ENCODE measurements at regions not wholly inside any gene's neighbourhood (a gene's known extent, or its start where the extent isn't known, plus 50 kb on each side); places are given as distances from the start of the nearest gene placed in this dataset.
"Not testable (repeated sequence)": the region's sequence is repeated elsewhere in the genome, so short reads cannot be mapped to it uniquely, and the experiment has no call there.

- TF ChIP-seq NRF1 (IDR thresholded peaks at IDR 0.05; ENCODE audit: low read depth, low read length) = no peak
- no peak for TF ChIP-seq KDM1A (IDR thresholded peaks at IDR 0.05; ENCODE audit: borderline replicate concordance, low read length)
- no peak for TF ChIP-seq SUZ12 (IDR thresholded peaks at IDR 0.05; ENCODE audit: low read length)
Measured at GRCh38 chr6:119493980-119494379, 144.4 kb upstream of the MAN1A1 start (continued).

- H4K91ac ChIP-seq (replicated peaks; ENCODE audit: insufficient read length, low read length); H2AFZ ChIP-seq (ENCODE audit: low read length); H3K36me3 ChIP-seq (ENCODE audit: control insufficient read depth in 2 of 4, insufficient read depth in 4 of 4, low read length in 3 of 4); DNase-seq (ENCODE audit: low read depth in 1 of 2, low spot score in 2 of 2); H3K4me3 ChIP-seq (ENCODE audit: extremely low read depth in 1 of 4, insufficient read depth in 2 of 4, low read depth in 3 of 4, low read length in 4 of 4); H2BK20ac ChIP-seq (ENCODE audit: low read length); H3K14ac ChIP-seq (ENCODE audit: insufficient read length); H3K9ac ChIP-seq (replicated peaks in 1 of 4; ENCODE audit: extremely low read depth in 1 of 4, low read depth in 3 of 4, low read length in 3 of 4); H3K4me1 ChIP-seq (replicated peaks in 1 of 4; ENCODE audit: control insufficient read depth in 3 of 4, insufficient read depth in 4 of 4, low read length in 3 of 4); H3K23me2 ChIP-seq (ENCODE audit: low read depth, low read length); H3K56ac ChIP-seq (replicated peaks; ENCODE audit: insufficient read length, low read depth, low read length); H3K9me3 ChIP-seq (ENCODE audit: insufficient read depth in 2 of 2, low read depth in 1 of 2, low read length in 1 of 2); H3K4me2 ChIP-seq (ENCODE audit: insufficient read depth in 1 of 2, low read depth in 2 of 2, low read length in 2 of 2); H3K27ac ChIP-seq (ENCODE audit: low read depth, low read length); H3K79me1 ChIP-seq (ENCODE audit: low read depth, low read length); H2BK5ac ChIP-seq (ENCODE audit: low read depth, low read length); H4K5ac ChIP-seq (ENCODE audit: insufficient read length, low read depth, low read length); H3K79me2 ChIP-seq (ENCODE audit: control insufficient read depth in 1 of 2, insufficient read depth in 2 of 2, low read length in 2 of 2); H4K20me1 ChIP-seq (replicated peaks in 1 of 2; ENCODE audit: control insufficient read depth in 1 of 2, insufficient read depth in 2 of 2, low read length in 2 of 2); H2BK15ac ChIP-seq (ENCODE audit: low read length); H3K23ac ChIP-seq (ENCODE audit: insufficient read length); H2AK5ac ChIP-seq (ENCODE audit: low read depth, low read length); FAIRE-seq; H2BK120ac ChIP-seq (replicated peaks; ENCODE audit: low read depth, low read length); CTCF ChIA-PET (ENCODE audit: partially characterized antibody); H3K4ac ChIP-seq (replicated peaks; ENCODE audit: insufficient read length, low read depth, low read length); H4K8ac ChIP-seq (ENCODE audit: extremely low read depth, insufficient read depth, low read length); H2BK12ac ChIP-seq (ENCODE audit: low read depth, low read length); POLR2A ChIA-PET (ENCODE audit: partially characterized antibody); H3K18ac ChIP-seq (ENCODE audit: extremely low read depth, low read length); H3K27me3 ChIP-seq (replicated peaks in 1 of 4; ENCODE audit: control insufficient read depth in 3 of 4, extremely low read depth in 1 of 4, insufficient read depth in 3 of 4, low read length in 3 of 4): not testable (repeated sequence)
- WGBS, 2 experiments (ENCODE audit: extremely low coverage in 1 of 2, insufficient coverage in 1 of 2, insufficient read length in 1 of 2, insufficient replicate concordance in 2 of 2, low coverage in 1 of 2, low lambda C conversion rate in 2 of 2, missing lambda C conversion rate in 1 of 2) = 94% methylated on average over 4 of the region's 4 CpGs; no CpG with 5 or more reads in 1 of the 2 experiments
Measured at GRCh38 chr6:119491112-119491511, 141.6 kb upstream of the MAN1A1 start.
